GM12891 (cell line): ENCODE measurements at regions not wholly inside any gene's neighbourhood (a gene's known extent, or its start where the extent isn't known, plus 50 kb on each side); places are given as distances from the start of the nearest gene placed in this dataset.

Experiments
- DNase-seq: peaks from one replicate; pipeline ENCODE4 v3.0.0; 2011; ENCODE audit warnings: low spot score; ENCODE audit not compliant: insufficient read length
- FAIRE-seq: peaks from 2 replicates; lab custom pipeline; 2011; peaks lifted over from hg19 to GRCh38; lab: Jason Lieb, UNC
- PAX5 ChIP-seq: IDR thresholded peaks from 2 replicates; pipeline ENCODE4 v1.6.1; 2011; ENCODE audit warnings: low read length, moderate library complexity, mild to moderate bottlenecking; ENCODE audit not compliant: insufficient read depth, severe bottlenecking
- POLR2A ChIP-seq: IDR thresholded peaks from 2 replicates; pipeline ENCODE4 v1.6.1; 2011; ENCODE audit warnings: low read depth, low read length, control low read depth
- POLR2AphosphoS5 ChIP-seq: IDR thresholded peaks from 2 replicates; pipeline ENCODE4 v1.6.1; 2011; ENCODE audit warnings: low read depth, low read length, control low read depth
- POU2F2 ChIP-seq: IDR thresholded peaks from 2 replicates; pipeline ENCODE4 v1.6.1; 2011; ENCODE audit warnings: low read depth, mild to moderate bottlenecking, control low read depth, low read length, moderate library complexity
- SPI1 ChIP-seq: IDR thresholded peaks from 2 replicates; pipeline ENCODE4 v1.6.1; 2011; ENCODE audit warnings: low read depth, low read length, control low read depth
- TAF1 ChIP-seq: IDR thresholded peaks from 2 replicates; pipeline ENCODE4 v1.6.1; 2011; ENCODE audit warnings: low read depth, low read length, control low read depth

DNA sequence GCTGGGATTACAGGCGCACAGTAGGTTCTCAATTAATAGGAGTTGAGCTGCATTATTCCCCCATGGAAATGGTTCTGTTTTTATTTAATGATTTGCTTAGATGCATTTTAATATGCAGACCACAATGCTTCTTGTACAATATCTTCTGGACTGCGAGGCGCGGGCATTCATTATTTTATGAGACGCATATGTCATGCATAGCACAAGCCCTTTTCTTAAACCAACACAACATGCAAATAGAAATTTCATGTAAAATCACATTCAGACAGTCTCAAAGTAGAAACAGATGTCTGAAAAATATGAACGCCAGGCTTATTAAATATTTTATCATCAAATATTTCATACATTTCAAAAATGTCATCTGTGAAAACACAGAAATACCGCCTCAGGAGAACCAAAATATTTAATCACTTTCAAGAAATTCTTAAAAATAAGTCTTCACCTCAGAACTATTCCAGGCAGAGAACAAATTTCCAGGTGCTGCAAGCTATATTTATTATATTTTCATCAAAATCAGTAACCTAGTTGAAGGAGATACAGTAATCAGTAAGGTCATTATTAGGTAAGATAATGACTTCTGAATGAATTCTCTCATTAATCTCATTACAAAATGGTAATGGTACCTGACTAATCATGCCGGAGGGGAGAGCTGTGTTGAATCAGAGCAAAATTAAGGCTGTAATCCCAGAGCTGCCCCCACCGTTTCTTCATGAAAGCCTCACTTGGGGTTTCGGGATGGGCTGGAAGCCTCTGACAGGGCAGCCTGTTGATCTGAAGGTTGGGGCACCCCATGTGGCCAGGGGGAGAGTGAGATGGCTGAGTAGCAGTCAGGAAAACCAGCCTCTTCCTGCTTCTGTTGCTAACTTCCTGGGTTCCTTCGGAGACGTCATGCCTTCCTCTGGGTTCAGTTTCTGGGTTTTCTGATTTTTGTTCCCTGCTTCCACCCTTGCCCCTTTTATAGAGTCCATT is 133.9 kb upstream of the ZNF618 start:
- no peak for FAIRE-seq
- TF ChIP-seq TAF1 (no peak), POLR2A (no peak), SPI1 (no peak), PAX5 (no peak), POLR2AphosphoS5 (no peak), POU2F2 (no peak)
- no peak for DNase-seq

DNA sequence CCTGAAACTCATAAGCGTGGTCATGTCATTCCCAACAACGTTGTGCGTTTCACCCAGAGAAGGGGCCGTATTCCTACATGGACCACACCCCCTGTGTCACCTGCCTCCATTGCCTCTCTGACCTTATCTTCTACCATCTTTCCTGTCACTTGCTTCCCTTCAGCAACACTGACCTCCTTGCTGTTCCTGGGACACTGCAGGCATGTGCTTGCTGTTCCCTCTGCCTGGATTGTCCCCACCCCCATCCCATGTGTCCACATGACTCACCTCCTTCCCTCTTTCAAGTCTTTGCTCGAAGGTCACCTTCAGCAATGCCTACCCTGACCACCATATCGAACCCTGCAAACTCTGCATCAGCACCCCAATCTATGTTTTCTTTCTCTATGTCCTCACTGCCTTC is 133.2 kb upstream of the ZNF618 start:
- no peak for DNase-seq
- TF ChIP-seq TAF1 (no peak), PAX5 (no peak), POU2F2 (no peak), POLR2AphosphoS5 (no peak), SPI1 (no peak), POLR2A (no peak)
- no peak for FAIRE-seq

DNA sequence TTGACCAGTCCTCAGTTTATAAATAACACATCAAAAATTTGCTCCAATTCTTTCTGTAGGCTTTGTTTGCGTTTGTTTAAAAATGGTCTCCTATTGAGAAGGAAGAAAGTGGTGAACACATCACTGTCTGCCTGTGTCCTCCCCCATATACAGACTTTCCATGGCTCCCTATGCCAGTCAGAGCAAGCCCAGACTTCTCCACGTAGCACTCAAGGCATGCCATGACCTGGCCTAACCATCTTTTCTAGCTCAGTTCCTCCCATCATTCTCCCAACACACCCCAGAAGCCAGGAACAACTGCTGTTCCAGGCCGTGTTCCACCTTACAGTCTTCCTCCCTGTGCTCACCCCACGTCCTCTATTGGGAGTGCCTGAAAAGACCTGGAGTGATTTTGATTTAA is 129.6 kb upstream of the ZNF618 start:
- no peak for FAIRE-seq
- TF ChIP-seq POLR2AphosphoS5 (no peak), POLR2A (no peak), TAF1 (no peak), POU2F2 (no peak), SPI1 (no peak), PAX5 (no peak)
- no peak for DNase-seq

DNA sequence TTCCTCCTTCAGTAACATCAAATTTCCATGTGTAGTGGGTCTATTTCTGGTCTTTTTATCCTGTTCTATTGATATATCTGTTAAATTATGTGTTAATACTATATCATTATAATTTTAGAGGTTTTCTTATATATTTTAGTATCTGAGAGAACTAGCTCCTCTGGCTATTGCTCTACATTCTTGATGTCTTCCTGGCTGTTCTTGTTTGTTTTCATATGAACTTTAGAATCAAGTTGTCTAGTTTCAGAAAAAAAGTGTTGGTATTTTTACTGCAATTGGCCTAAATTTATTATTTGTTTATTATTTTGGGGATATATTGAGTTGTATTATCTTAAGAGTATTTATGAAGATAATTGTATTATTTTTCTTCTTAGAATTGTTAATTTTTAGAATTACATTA is 128.0 kb upstream of the ZNF618 start:
- TF ChIP-seq PAX5, result no peak
- TF ChIP-seq TAF1, result no peak
- FAIRE-seq, result no peak
- DNase-seq, result no peak

DNA sequence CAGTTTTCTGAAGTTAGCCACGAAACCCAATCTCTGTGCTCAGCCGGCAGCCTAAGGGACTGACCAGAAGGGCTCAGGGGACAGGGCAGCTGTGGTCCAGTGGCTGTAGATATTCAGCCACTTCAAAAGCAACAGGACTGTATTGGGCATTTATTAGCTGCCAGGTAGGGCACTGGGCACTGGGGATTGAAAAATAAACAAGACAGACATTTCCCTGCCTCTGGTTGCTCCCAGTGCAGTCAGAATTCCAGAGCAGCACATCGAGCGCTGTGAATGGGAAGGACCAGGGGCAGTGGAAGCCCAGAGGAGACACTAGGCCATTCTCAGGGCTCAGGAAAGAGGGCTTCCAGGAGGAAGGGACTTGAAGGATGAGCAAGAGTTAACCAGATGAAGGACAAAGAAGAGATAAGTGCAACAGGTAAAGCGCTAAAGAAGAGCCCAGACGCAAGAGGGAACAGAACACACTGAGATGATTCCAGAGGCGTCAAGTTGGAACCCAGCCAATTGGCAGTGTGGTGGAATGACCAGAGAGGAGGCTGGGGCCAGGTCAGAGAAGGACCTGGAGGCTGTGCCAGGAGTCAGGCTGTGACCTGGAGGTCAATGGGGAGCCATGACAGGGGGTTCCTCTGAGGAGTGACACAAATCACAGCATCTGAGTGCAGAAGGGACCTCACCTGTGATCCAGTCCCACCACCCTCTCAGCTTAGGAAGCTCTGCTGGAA is 122.5 kb upstream of the ZNF618 start:
- FAIRE-seq, result no peak

DNA sequence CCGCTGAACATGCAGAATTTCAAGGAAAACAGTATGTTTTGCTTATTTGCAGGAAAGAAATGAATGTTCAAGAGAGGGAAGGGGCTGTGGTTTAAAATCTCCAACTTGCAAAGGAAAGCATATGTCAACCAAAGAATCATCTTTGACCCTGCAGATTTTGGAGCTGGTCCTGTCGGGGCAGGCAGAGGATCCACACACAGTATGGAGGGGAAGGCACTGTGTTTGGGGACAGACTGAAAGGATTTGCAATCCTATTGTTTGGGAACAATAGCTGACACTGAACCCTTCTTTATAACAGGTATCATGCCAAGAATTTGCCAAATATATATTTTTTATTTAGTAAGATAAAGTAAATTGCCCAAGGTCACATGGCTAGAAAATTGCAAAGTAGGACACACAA is 121.4 kb upstream of the ZNF618 start:
- TF ChIP-seq POU2F2 (no peak), POLR2AphosphoS5 (no peak), POLR2A (no peak), SPI1 (no peak), PAX5 (no peak), TAF1 (no peak)
- FAIRE-seq, result no peak
- DNase-seq, result no peak

More for the DNA sequence above, 122.5 kb upstream of the ZNF618 start:
- no peak for DNase-seq
- no peak for TF ChIP-seq SPI1
- TF ChIP-seq TAF1, result no peak
- TF ChIP-seq POU2F2, result no peak
- no peak for TF ChIP-seq POLR2A
- TF ChIP-seq PAX5, result no peak
- no peak for TF ChIP-seq POLR2AphosphoS5

DNA sequence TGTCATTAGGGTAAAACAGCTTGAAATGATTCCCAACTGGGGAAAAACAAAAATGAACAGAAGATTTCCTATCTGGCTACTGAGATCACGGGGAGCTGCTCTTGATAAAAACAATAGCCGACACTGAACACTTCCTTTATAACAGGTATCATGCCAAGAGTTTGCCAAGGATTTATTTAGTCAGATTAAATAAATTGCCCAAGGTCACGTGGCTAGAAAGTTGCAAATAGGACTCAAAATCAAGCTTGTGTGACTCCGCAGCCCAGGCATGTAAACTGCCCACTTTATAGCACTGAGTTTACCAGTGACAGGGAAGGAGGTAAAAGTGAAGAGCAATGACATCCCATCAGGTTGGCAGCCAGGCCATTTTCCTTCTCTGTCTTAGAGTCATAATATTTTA is 120.7 kb upstream of the ZNF618 start:
- DNase-seq (no peak), FAIRE-seq (no peak)
- no peak for TF ChIP-seq POU2F2
- TF ChIP-seq POLR2AphosphoS5, result no peak
- no peak for TF ChIP-seq SPI1
- no peak for TF ChIP-seq PAX5

DNA sequence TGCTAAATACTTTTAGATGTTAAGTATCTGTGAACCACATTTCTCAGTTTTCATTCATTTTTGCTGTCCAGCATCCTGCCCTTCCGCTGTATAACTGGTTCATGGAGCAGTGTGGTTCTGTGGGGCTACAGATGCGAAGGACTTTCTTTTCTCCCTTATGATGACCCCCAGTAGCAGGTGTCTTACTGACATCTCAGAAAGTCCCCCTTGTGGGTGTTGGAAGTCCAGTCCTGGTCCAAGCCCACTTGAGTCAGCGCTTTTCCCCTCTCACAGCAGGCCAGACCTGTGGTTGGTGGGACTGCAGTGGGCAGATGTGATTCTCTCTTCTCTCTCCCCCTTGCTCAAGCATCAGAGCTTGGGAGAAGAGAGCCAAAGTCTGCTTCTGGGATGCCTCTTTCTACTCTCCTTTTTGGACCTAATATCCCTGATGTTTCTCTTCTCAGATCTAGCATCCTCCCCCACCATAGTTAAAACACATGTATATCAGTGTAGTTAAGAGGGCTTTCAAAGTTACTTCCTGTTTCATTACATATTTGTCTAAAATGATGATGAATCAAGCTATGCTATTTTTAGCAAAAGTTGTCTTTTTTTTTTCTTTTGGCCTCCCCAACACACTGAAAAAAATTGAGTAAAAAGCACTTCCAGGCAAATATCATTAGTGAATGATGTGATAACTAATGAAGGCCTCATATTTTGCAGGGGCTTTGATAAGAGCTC is 119.5 kb upstream of the ZNF618 start:
- TF ChIP-seq POLR2AphosphoS5 (no peak), TAF1 (no peak), SPI1 (no peak), PAX5 (no peak), POLR2A (no peak), POU2F2 (no peak)
- FAIRE-seq (no peak), DNase-seq (no peak)

DNA sequence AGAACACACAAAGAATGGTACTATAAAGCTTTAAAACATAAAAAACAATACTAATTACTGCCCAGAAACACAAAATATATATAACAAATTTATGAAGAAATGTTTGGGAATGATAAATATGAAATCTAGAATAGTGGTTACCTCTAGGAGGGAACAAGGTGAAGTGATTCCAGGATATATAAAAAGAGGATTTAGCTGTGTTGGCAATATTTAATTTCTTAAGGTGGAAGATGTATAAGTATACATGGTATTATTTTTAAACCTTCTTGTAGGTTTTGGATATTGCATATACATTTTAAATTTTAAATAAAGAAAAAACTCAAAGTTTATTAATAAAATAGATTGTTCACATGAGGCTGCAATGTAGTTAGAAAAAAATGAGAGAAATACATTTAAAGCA is 112.7 kb upstream of the ZNF618 start:
- FAIRE-seq (no peak), DNase-seq (no peak)
- TF ChIP-seq POU2F2 (no peak), TAF1 (no peak)
